Transverse colon (tissue), 4 donors: ENCODE measurements at regions not wholly inside any gene's neighbourhood (a gene's known extent, or its start where the extent isn't known, plus 50 kb on each side); places are given as distances from the start of the nearest gene placed in this dataset.

Experiments
- DNase-seq: peaks from one replicate; pipeline ENCODE4 v3.0.0-alpha.2; 2019
- H3K27ac ChIP-seq, 4 donors: fragments of 200-600 bp; sonication (generic); 2 replicates each; pipeline ENCODE4 v1.5.1; 2016 to 2018; ENCODE audit warnings: inconsistent platforms in 4 of 4
- H3K27me3 ChIP-seq: fragments of 200-600 bp; sonication (generic); 2 replicates; pipeline ENCODE4 v1.5.1; 2017; ENCODE audit warnings: inconsistent platforms
- H3K36me3 ChIP-seq, 4 donors: fragments of 200-600 bp; sonication (generic); 2 replicates each; pipeline ENCODE4 v1.5.1; 2017 to 2019; ENCODE audit warnings: inconsistent platforms in 4 of 4
- H3K4me1 ChIP-seq, 4 donors: fragments of 200-600 bp; sonication (generic); 2 replicates each; pipeline ENCODE4 v1.5.1; 2017 to 2020; ENCODE audit warnings: inconsistent platforms in 4 of 4
- H3K4me3 ChIP-seq, 4 donors: fragments of 200-600 bp; sonication (generic); 1 replicate in 1 of 4; 2 replicates in 3 of 4; pipeline versions ENCODE4 v1.5.1 to v1.6.1; 2017 to 2019; ENCODE audit warnings: inconsistent platforms in 4 of 4
- H3K9me3 ChIP-seq, 2 donors: fragments of 200-600 bp; sonication (generic); 2 replicates each; pipeline ENCODE4 v1.5.1; 2017 to 2019; ENCODE audit warnings: inconsistent platforms in 2 of 2
- EP300 ChIP-seq: sonication (generic); formaldehyde crosslinking; IDR thresholded peaks from one replicate; pipeline ENCODE4 v1.6.1; 2017; ENCODE audit warnings: antibody characterized with exemption, low read depth
- POLR2A ChIP-seq: fragments of 450-650 bp; IDR thresholded peaks from one replicate; pipeline ENCODE4 v1.6.1; 2016; ENCODE audit warnings: antibody characterized with exemption, mild to moderate bottlenecking, moderate library complexity
- POLR2AphosphoS5 ChIP-seq, 3 donors: sonication (generic); formaldehyde crosslinking; IDR thresholded peaks; one replicate each; pipeline ENCODE4 v1.6.1; 2016; ENCODE audit warnings: antibody characterized with exemption in 3 of 3
- WGBS, 2 donors: methylation state at CpG; one replicate each; pipeline ENCODE4 v1.1.5; 2018; ENCODE audit warnings: low coverage in 1 of 2; 5-methylcytosine and 5-hydroxymethylcytosine counted together
- in situ Hi-C, 4 donors: fragments of 200-750 bp; cut with MboI; loops; one replicate each; pipeline versions ENCODE4 v1.15.0 to v1.15.1; 2017; ENCODE audit warnings: low sequenced_read_pairs in 3 of 4, low pct_ligation_motif_present in 1 of 4, low pct_unique_long_range_greater_than_20kb in 1 of 4
- intact Hi-C: fragments of 100-400 bp; cut with DNase I; formaldehyde crosslinking; loops from one replicate; pipeline ENCODE4 v1.15.1; 2023; ENCODE audit warnings: low total_unique reads
- TF ChIP-seq, protein P1 (sequence below), 5 experiments: fragments of 200-600 bp in 3 of 5; fragments of 450-650 bp in 2 of 5; sonication (generic) in 3 of 5; IDR thresholded peaks; 1 replicate in 2 of 5; 2 replicates in 3 of 5; pipeline ENCODE4 v1.5.1; 2016 to 2017; ENCODE audit warnings: antibody characterized with exemption in 5 of 5, inconsistent platforms in 3 of 5, mild to moderate bottlenecking in 2 of 5, moderate library complexity in 1 of 5

DNA sequence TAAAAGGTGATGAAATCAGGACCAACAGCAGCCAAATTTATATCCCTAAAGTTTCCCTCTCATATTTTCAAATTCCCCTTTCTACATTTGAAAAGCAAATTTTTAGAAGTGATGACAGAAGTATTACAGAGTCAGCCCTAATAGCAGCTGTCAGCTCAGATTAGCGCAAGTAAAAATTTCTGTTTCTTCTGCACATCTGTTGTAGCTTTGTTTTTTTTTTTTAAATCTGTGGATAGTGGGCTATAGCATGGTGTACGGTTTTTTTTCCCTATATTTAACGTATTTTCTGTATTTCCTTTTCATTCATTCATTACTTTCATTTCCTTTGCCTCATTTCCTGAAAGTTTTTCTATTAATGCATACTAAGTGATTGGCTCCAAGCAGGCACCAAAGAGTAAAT is 99.1 kb downstream of the MACIR start:
- Histone ChIP-seq H3K4me1 (no peaks in the 10 kb centered on the region), H3K9me3 (no peaks in the 10 kb centered on the region), H3K27ac (no peak overlapping the region), H3K4me3 (no peak overlapping the region), H3K36me3 (no peaks in the 10 kb centered on the region), H3K27me3 (no peaks in the 10 kb centered on the region)
- no peak for DNase-seq
- in situ Hi-C loops: no loop called here
- intact Hi-C loops: loop anchor here (5.0 kb wide), 1 partner anchor 830 kb away; no protein-coding TSS in a partner anchor
- TF ChIP-seq POLR2A (no peak), POLR2AphosphoS5 (IDR thresholded peaks at IDR 0.05) (no peak), EP300 (no peak)
- TF ChIP-seq, protein P1, sequence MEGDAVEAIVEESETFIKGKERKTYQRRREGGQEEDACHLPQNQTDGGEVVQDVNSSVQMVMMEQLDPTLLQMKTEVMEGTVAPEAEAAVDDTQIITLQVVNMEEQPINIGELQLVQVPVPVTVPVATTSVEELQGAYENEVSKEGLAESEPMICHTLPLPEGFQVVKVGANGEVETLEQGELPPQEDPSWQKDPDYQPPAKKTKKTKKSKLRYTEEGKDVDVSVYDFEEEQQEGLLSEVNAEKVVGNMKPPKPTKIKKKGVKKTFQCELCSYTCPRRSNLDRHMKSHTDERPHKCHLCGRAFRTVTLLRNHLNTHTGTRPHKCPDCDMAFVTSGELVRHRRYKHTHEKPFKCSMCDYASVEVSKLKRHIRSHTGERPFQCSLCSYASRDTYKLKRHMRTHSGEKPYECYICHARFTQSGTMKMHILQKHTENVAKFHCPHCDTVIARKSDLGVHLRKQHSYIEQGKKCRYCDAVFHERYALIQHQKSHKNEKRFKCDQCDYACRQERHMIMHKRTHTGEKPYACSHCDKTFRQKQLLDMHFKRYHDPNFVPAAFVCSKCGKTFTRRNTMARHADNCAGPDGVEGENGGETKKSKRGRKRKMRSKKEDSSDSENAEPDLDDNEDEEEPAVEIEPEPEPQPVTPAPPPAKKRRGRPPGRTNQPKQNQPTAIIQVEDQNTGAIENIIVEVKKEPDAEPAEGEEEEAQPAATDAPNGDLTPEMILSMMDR (IDR thresholded peaks at IDR 0.05): no peak
- WGBS, 2 donors: 68 to 77% methylated on average over 3 of the region's 3 CpGs

GRCh38 chr5:103356350-103357091 is 98.0 kb downstream of the MACIR start:
- no peaks in the 10 kb centered on the region for H3K9me3 ChIP-seq
- in situ Hi-C loops: no loop called here
- intact Hi-C loops: loop anchor here (5.0 kb wide), 1 partner anchor 831 kb away; no protein-coding TSS in a partner anchor
- no peak for DNase-seq
- no peak overlapping the region for H3K4me3 ChIP-seq
- H3K4me1 ChIP-seq: no peaks in the 10 kb centered on the region
- no peak overlapping the region for H3K27ac ChIP-seq
- 69 to 78% methylated on average over 3 of the region's 3 CpGs for WGBS, 2 donors
- no peaks in the 10 kb centered on the region for H3K27me3 ChIP-seq
- no peaks in the 10 kb centered on the region for H3K36me3 ChIP-seq
- TF ChIP-seq, protein P1 (IDR thresholded peaks at IDR 0.05): no peak
- TF ChIP-seq POLR2A (no peak), EP300 (no peak), POLR2AphosphoS5 (IDR thresholded peaks at IDR 0.05) (no peak)

- Histone ChIP-seq H3K4me3 (no peak overlapping the region), H3K9me3 (no peaks in the 10 kb centered on the region), H3K4me1 (no peaks in the 10 kb centered on the region), H3K27ac (no peak overlapping the region), H3K36me3 (no peaks in the 10 kb centered on the region), H3K27me3 (no peaks in the 10 kb centered on the region)
- in situ Hi-C loops (no loop called here), intact Hi-C loops (loop anchor here (5.0 kb wide), 1 partner anchor 832 kb away; no protein-coding TSS in a partner anchor)
- 0 to 19% methylated on average over 1 to 2 of the region's 2 CpGs for WGBS, 2 donors
- DNase-seq: no peak
- TF ChIP-seq EP300 (no peak), POLR2A (no peak), POLR2AphosphoS5 (IDR thresholded peaks at IDR 0.05) (no peak)
- TF ChIP-seq, protein P1 (IDR thresholded peaks at IDR 0.05): no peak
These were observed 97.0 kb downstream of the MACIR start for GRCh38 chr5:103355579-103355978.

DNA sequence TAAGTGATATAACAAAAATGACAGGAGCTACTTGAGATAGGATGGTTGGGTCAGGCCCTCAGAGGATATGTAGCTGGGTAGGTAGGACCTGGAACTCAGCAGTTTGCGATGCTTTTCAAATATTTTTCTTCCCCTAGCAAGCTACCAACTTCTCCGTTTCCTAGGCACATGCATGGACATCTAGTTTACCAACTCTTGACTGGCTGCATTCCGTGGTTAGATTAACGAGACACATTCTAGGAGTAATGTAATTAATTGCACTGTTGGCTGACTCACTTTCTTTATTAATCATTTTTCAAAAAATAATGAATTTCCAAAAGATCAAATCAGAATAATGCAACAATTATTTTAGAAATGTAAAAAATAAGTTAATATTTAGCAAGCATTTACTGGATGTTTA is 95.9 kb downstream of the MACIR start:
- no peak for DNase-seq
- Histone ChIP-seq H3K4me1 (no peaks in the 10 kb centered on the region), H3K4me3 (no peak overlapping the region), H3K9me3 (no peaks in the 10 kb centered on the region), H3K27me3 (no peaks in the 10 kb centered on the region), H3K27ac (no peak overlapping the region), H3K36me3 (no peaks in the 10 kb centered on the region)
- 85 to 86% methylated on average over 3 to 4 of the region's 4 CpGs for WGBS, 2 donors
- in situ Hi-C loops: no loop called here
- intact Hi-C loops: no loop called here
- no peak for TF ChIP-seq EP300
- TF ChIP-seq, protein P1 (IDR thresholded peaks at IDR 0.05): no peak
- TF ChIP-seq POLR2AphosphoS5 (IDR thresholded peaks at IDR 0.05): no peak
- TF ChIP-seq POLR2A: no peak
